H1 (cell line): ENCODE measurements at regions not wholly inside any gene's neighbourhood (a gene's known extent, or its start where the extent isn't known, plus 50 kb on each side); places are given as distances from the start of the nearest gene placed in this dataset.

ENCODE experiments used
- CTCF ChIA-PET: fragments of 300-600 bp; sonication (Branson Sonifier 250); formaldehyde crosslinking; loops from one replicate; lab custom pipeline; 2021; ENCODE audit not compliant: partially characterized antibody; lab: Charles Lee
- POLR2A ChIA-PET: fragments of 300-600 bp; sonication (Branson Sonifier 250); formaldehyde crosslinking; loops from one replicate; lab custom pipeline; 2021; ENCODE audit warnings: inconsistent platforms; ENCODE audit not compliant: partially characterized antibody; lab: Charles Lee
- DNase-seq, 2 experiments: peaks; one replicate each; pipeline versions ENCODE4 v3.0.0 to v3.0.0-alpha.2; 2010 to 2022; ENCODE audit warnings: low spot score in 2 of 2, low read depth in 1 of 2, mixed read lengths in 1 of 2
- FAIRE-seq: peaks from 2 replicates; lab custom pipeline; 2011; peaks lifted over from hg19 to GRCh38; lab: Jason Lieb, UNC
- H2AFZ ChIP-seq: 2 replicates; pipeline ENCODE4 v1.8.1; 2012; ENCODE audit warnings: low read length, inconsistent platforms
- H2AK5ac ChIP-seq: 2 replicates; pipeline ENCODE4 v1.6.1; 2013; ENCODE audit warnings: low read depth, low read length
- H2BK120ac ChIP-seq: replicated peaks from 2 replicates; pipeline ENCODE3; 2013; ENCODE audit warnings: low read depth, low read length, inconsistent platforms
- H2BK12ac ChIP-seq: 2 replicates; pipeline ENCODE4 v1.6.1; 2013; ENCODE audit warnings: low read depth, low read length
- H2BK15ac ChIP-seq: 2 replicates; pipeline ENCODE4 v1.6.1; 2013; ENCODE audit warnings: low read length
- H2BK20ac ChIP-seq: 2 replicates; pipeline ENCODE4 v1.6.1; 2013; ENCODE audit warnings: low read length
- H2BK5ac ChIP-seq: 2 replicates; pipeline ENCODE4 v1.6.1; 2013; ENCODE audit warnings: low read depth, low read length
- H3K14ac ChIP-seq: 2 replicates; pipeline ENCODE4 v1.6.1; 2013; ENCODE audit warnings: inconsistent platforms; ENCODE audit not compliant: insufficient read length
- H3K18ac ChIP-seq: 2 replicates; pipeline ENCODE4 v1.6.1; 2013; ENCODE audit warnings: low read length; ENCODE audit errors: extremely low read depth
- H3K23ac ChIP-seq: 2 replicates; pipeline ENCODE4 v1.6.1; 2013; ENCODE audit warnings: inconsistent platforms; ENCODE audit not compliant: insufficient read length
- H3K23me2 ChIP-seq: 2 replicates; pipeline ENCODE4 v1.6.1; 2013; ENCODE audit warnings: low read depth, low read length
- H3K27ac ChIP-seq: 2 replicates; pipeline ENCODE4 v1.6.1; 2011; ENCODE audit warnings: low read depth, low read length, inconsistent platforms
- H3K27me3 ChIP-seq, 4 experiments: replicated peaks in 1 of 4; 1 replicate in 1 of 4; 2 replicates in 3 of 4; pipeline versions ENCODE4 v1.6.1 to v1.8.1; 2011 to 2013; ENCODE audit warnings: low read length in 3 of 4, mild to moderate bottlenecking in 3 of 4, inconsistent platforms in 2 of 4, mixed read lengths in 2 of 4, moderate library complexity in 1 of 4; ENCODE audit not compliant: control insufficient read depth in 3 of 4, insufficient read depth in 3 of 4; ENCODE audit errors: extremely low read depth in 1 of 4
- H3K36me3 ChIP-seq, 4 experiments: 2 replicates each; pipeline versions ENCODE4 v1.6.1 to v1.8.1; 2011 to 2013; ENCODE audit warnings: mild to moderate bottlenecking in 4 of 4, low read length in 3 of 4, moderate library complexity in 2 of 4, control low read depth in 1 of 4, inconsistent platforms in 1 of 4; ENCODE audit not compliant: insufficient read depth in 4 of 4, control insufficient read depth in 2 of 4
- H3K4ac ChIP-seq: replicated peaks from 2 replicates; pipeline ENCODE3; 2013; ENCODE audit warnings: low read length, low read depth, mixed read lengths, inconsistent platforms; ENCODE audit not compliant: insufficient read length
- H3K4me1 ChIP-seq, 4 experiments: replicated peaks in 1 of 4; 1 replicate in 1 of 4; 2 replicates in 3 of 4; pipeline versions ENCODE4 v1.6.1 to v1.8.1; 2011 to 2013; ENCODE audit warnings: low read length in 3 of 4, inconsistent platforms in 2 of 4, mixed read lengths in 1 of 4; ENCODE audit not compliant: insufficient read depth in 4 of 4, control insufficient read depth in 3 of 4
- H3K4me2 ChIP-seq, 2 experiments: 2 replicates each; pipeline versions ENCODE4 v1.6.1 to v1.8.1; 2011 to 2013; ENCODE audit warnings: low read depth in 2 of 2, low read length in 2 of 2, control low read depth in 1 of 2, inconsistent platforms in 1 of 2, mild to moderate bottlenecking in 1 of 2; ENCODE audit not compliant: insufficient read depth in 1 of 2
- H3K4me3 ChIP-seq, 4 experiments: fragments of 200-600, 300-600 bp in 1 of 4; sonication (generic), shearing (Covaris generic), sonication (Bioruptor Twin) in 1 of 4; 2 replicates each; pipeline versions ENCODE4 v1.5.1 to v1.8.1; 2011 to 2016; ENCODE audit warnings: low read length in 4 of 4, low read depth in 3 of 4, control low read depth in 2 of 4, inconsistent platforms in 2 of 4, mild to moderate bottlenecking in 2 of 4, mixed read lengths in 1 of 4, moderate library complexity in 1 of 4; ENCODE audit not compliant: insufficient read depth in 2 of 4; ENCODE audit errors: extremely low read depth in 1 of 4
- H3K56ac ChIP-seq: replicated peaks from 2 replicates; pipeline ENCODE3; 2013; ENCODE audit warnings: low read depth, mild to moderate bottlenecking, mixed read lengths, low read length, inconsistent platforms; ENCODE audit not compliant: insufficient read length
- H3K79me1 ChIP-seq: 2 replicates; pipeline ENCODE4 v1.6.1; 2013; ENCODE audit warnings: low read depth, low read length, control low read depth
- H3K79me2 ChIP-seq, 2 experiments: 2 replicates each; pipeline versions ENCODE4 v1.6.1 to v1.8.1; 2012 to 2013; ENCODE audit warnings: low read length in 2 of 2, mild to moderate bottlenecking in 2 of 2, inconsistent platforms in 1 of 2; ENCODE audit not compliant: insufficient read depth in 2 of 2, control insufficient read depth in 1 of 2
- H3K9ac ChIP-seq, 4 experiments: replicated peaks in 1 of 4; 1 replicate in 1 of 4; 2 replicates in 3 of 4; pipeline versions ENCODE4 v1.6.1 to v1.8.1; 2011 to 2013; ENCODE audit warnings: low read depth in 3 of 4, low read length in 3 of 4, control low read depth in 2 of 4, mild to moderate bottlenecking in 2 of 4, moderate library complexity in 2 of 4, inconsistent platforms in 1 of 4; ENCODE audit errors: extremely low read depth in 1 of 4
- H3K9me3 ChIP-seq, 2 experiments: 2 replicates each; pipeline versions ENCODE4 v1.6.1 to v1.8.1; 2012 to 2013; ENCODE audit warnings: mild to moderate bottlenecking in 2 of 2, moderate library complexity in 2 of 2, control low read depth in 1 of 2, inconsistent platforms in 1 of 2, low read depth in 1 of 2, low read length in 1 of 2, mixed read lengths in 1 of 2; ENCODE audit not compliant: insufficient read depth in 2 of 2
- H4K20me1 ChIP-seq, 2 experiments: replicated peaks in 1 of 2; 2 replicates each; pipeline versions ENCODE3 to v1.8.1; 2011 to 2013; ENCODE audit warnings: inconsistent platforms in 2 of 2, low read length in 2 of 2, mild to moderate bottlenecking in 1 of 2; ENCODE audit not compliant: insufficient read depth in 2 of 2, control insufficient read depth in 1 of 2
- H4K5ac ChIP-seq: 2 replicates; pipeline ENCODE4 v1.6.1; 2013; ENCODE audit warnings: low read length, low read depth, mixed read lengths, inconsistent platforms; ENCODE audit not compliant: insufficient read length
- H4K8ac ChIP-seq: 2 replicates; pipeline ENCODE4 v1.8.0; 2013; ENCODE audit warnings: mild to moderate bottlenecking, moderate library complexity, low read length, inconsistent platforms; ENCODE audit not compliant: insufficient read depth; ENCODE audit errors: extremely low read depth
- H4K91ac ChIP-seq: replicated peaks from 2 replicates; pipeline ENCODE3; 2013; ENCODE audit warnings: low read length, mixed read lengths, inconsistent platforms; ENCODE audit not compliant: insufficient read length
- BACH1 ChIP-seq: IDR thresholded peaks from 2 replicates; pipeline ENCODE4 v1.6.1; 2012; ENCODE audit warnings: low read length, improper control_type of control experiment
- CTBP2 ChIP-seq: IDR thresholded peaks from 2 replicates; pipeline ENCODE4 v1.7.0; 2011; ENCODE audit warnings: borderline replicate concordance, mild to moderate bottlenecking, moderate library complexity, mixed read lengths, low read length; ENCODE audit not compliant: insufficient read depth, insufficient read length
- GABPA ChIP-seq: IDR thresholded peaks from 2 replicates; pipeline ENCODE4 v1.6.1; 2011; ENCODE audit warnings: mild to moderate bottlenecking, low read length, moderate library complexity, borderline replicate concordance; ENCODE audit not compliant: insufficient read depth
- HDAC2 ChIP-seq, 2 experiments: fragments of 300-600 bp in 1 of 2; sonication (generic) in 1 of 2; IDR thresholded peaks; 2 replicates each; pipeline ENCODE4 v1.6.1; 2011 to 2012; ENCODE audit warnings: low read depth in 2 of 2, low read length in 2 of 2, mild to moderate bottlenecking in 2 of 2, moderate library complexity in 2 of 2, borderline replicate concordance in 1 of 2, inconsistent platforms in 1 of 2
- MAX ChIP-seq: IDR thresholded peaks from 2 replicates; pipeline ENCODE4 v1.6.1; 2012; ENCODE audit warnings: inconsistent platforms
- NRF1 ChIP-seq: IDR thresholded peaks from 2 replicates; pipeline ENCODE4 v1.6.1; 2011; ENCODE audit warnings: mild to moderate bottlenecking, low read depth, low read length, improper control_type of control experiment
- PHF8 ChIP-seq: fragments of 200-600 bp; sonication (generic); conservative IDR thresholded peaks from 2 replicates; pipeline ENCODE4 v1.7.1; 2012; ENCODE audit warnings: low read depth, mild to moderate bottlenecking, inconsistent platforms, low read length, moderate library complexity
- RXRA ChIP-seq: IDR thresholded peaks from 2 replicates; pipeline ENCODE4 v1.6.1; 2011; ENCODE audit warnings: low read depth, mild to moderate bottlenecking, low read length, moderate library complexity; ENCODE audit not compliant: insufficient read depth
- TBP ChIP-seq: IDR thresholded peaks from 2 replicates; pipeline ENCODE4 v1.6.1; 2011; ENCODE audit warnings: low read depth, low read length, improper control_type of control experiment
- WGBS, 2 experiments: shearing (Covaris generic) in 1 of 2; methylation state at CpG; one replicate each; pipeline versions ENCODE4 v1.1.6 to v1.1.7; 2013 to 2015; ENCODE audit warnings: low lambda C conversion rate in 2 of 2, mixed read lengths in 2 of 2, inconsistent platforms in 1 of 2, low coverage in 1 of 2, missing lambda C conversion rate in 1 of 2; ENCODE audit not compliant: insufficient replicate concordance in 2 of 2, insufficient coverage in 1 of 2, insufficient read length in 1 of 2; ENCODE audit errors: extremely low coverage in 1 of 2, missing lambda C conversion rate in 1 of 2; 5-methylcytosine and 5-hydroxymethylcytosine counted together
- TF ChIP-seq, protein P1 (sequence below), 3 experiments: IDR thresholded peaks; 1 replicate in 2 of 3; 2 replicates in 1 of 3; pipeline versions ENCODE4 v1.5.1 to v1.6.1; 2011; ENCODE audit warnings: low read length in 3 of 3, mild to moderate bottlenecking in 3 of 3, inconsistent platforms in 2 of 3, low read depth in 1 of 3, moderate library complexity in 1 of 3; ENCODE audit not compliant: insufficient read depth in 1 of 3; ENCODE audit errors: control extremely low read depth in 1 of 3
- TF ChIP-seq, protein P2 (sequence below): IDR thresholded peaks from 2 replicates; pipeline ENCODE4 v1.6.1; 2012; ENCODE audit warnings: inconsistent platforms

DNA sequence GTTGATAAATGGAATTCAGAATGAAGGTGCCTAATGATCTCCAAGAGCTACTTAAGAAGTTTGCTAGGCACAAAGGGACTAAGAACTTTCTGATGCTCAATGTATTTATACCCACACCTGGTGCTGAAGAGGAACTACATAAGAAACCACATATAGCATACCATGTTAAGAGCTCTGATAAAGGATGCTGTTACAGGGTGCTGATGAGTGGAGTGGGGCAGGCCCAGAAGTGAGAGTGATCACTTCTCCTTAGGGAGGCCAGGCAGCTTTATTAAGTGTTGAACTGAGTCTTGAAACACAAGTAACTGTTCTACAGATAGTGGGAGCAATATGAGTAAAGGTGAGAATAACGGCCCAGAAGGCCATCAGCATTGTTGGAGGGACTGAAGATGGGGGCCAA, 68.3 kb upstream of the CHRDL1 start:
- Histone ChIP-seq H3K4me2 (no peak overlapping the region), H4K8ac (no peak overlapping the region), H2BK15ac (no peak overlapping the region), H3K23ac (no peak overlapping the region), H3K27me3 (no peaks in the 10 kb centered on the region), H4K5ac (no peak overlapping the region), H2AK5ac (no peak overlapping the region), H3K4ac (no peak overlapping the region), H3K4me3 (no peak overlapping the region), H3K23me2 (no peaks in the 10 kb centered on the region), H3K18ac (no peak overlapping the region), H3K14ac (no peak overlapping the region), H2BK20ac (no peak overlapping the region), H3K79me2 (no peaks in the 10 kb centered on the region), H3K4me1 (no peaks in the 10 kb centered on the region), H3K27ac (no peak overlapping the region), H4K20me1 (no peaks in the 10 kb centered on the region), H2AFZ (no peak overlapping the region), H3K79me1 (no peaks in the 10 kb centered on the region), H4K91ac (no peak overlapping the region), H3K36me3 (no peaks in the 10 kb centered on the region; a peak in 1 of 8 replicates), H3K56ac (no peak overlapping the region), H2BK120ac (no peak overlapping the region), H2BK5ac (no peak overlapping the region), H3K9me3 (no peaks in the 10 kb centered on the region), H2BK12ac (no peak overlapping the region), H3K9ac (no peak overlapping the region)
- 100% methylated on average over 1 of the region's 1 CpG; no CpG with 5 or more reads in 1 of the 2 experiments for WGBS, 2 experiments
- ChIA-PET CTCF (no interaction called here), POLR2A (no interaction called here)
- DNase-seq (no peak), FAIRE-seq (no peak)
- TF ChIP-seq PHF8, result no peak
- TF ChIP-seq CTBP2, result no peak
- TF ChIP-seq NRF1, result no peak
- TF ChIP-seq HDAC2 (IDR thresholded peaks at IDR 0.05; ENCODE audit: borderline replicate concordance in 1 of 2, low read depth in 2 of 2, low read length in 2 of 2), result no peak
- TF ChIP-seq BACH1, result no peak
- TF ChIP-seq, protein P1, sequence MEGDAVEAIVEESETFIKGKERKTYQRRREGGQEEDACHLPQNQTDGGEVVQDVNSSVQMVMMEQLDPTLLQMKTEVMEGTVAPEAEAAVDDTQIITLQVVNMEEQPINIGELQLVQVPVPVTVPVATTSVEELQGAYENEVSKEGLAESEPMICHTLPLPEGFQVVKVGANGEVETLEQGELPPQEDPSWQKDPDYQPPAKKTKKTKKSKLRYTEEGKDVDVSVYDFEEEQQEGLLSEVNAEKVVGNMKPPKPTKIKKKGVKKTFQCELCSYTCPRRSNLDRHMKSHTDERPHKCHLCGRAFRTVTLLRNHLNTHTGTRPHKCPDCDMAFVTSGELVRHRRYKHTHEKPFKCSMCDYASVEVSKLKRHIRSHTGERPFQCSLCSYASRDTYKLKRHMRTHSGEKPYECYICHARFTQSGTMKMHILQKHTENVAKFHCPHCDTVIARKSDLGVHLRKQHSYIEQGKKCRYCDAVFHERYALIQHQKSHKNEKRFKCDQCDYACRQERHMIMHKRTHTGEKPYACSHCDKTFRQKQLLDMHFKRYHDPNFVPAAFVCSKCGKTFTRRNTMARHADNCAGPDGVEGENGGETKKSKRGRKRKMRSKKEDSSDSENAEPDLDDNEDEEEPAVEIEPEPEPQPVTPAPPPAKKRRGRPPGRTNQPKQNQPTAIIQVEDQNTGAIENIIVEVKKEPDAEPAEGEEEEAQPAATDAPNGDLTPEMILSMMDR (IDR thresholded peaks at IDR 0.05; ENCODE audit: control extremely low read depth in 1 of 3, insufficient read depth in 1 of 3, low read depth in 1 of 3, low read length in 3 of 3), result no peak
- TF ChIP-seq, protein P2, sequence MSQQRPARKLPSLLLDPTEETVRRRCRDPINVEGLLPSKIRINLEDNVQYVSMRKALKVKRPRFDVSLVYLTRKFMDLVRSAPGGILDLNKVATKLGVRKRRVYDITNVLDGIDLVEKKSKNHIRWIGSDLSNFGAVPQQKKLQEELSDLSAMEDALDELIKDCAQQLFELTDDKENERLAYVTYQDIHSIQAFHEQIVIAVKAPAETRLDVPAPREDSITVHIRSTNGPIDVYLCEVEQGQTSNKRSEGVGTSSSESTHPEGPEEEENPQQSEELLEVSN, result no peak
- TF ChIP-seq RXRA, result no peak
- TF ChIP-seq GABPA, result no peak
- no peak for TF ChIP-seq TBP
- TF ChIP-seq MAX, result no peak
